ENCODE measurements at regions not wholly inside any gene's neighbourhood (a gene's known extent, or its start where the extent isn't known, plus 50 kb on each side); places are given as distances from the start of the nearest gene placed in this dataset.

DNA sequence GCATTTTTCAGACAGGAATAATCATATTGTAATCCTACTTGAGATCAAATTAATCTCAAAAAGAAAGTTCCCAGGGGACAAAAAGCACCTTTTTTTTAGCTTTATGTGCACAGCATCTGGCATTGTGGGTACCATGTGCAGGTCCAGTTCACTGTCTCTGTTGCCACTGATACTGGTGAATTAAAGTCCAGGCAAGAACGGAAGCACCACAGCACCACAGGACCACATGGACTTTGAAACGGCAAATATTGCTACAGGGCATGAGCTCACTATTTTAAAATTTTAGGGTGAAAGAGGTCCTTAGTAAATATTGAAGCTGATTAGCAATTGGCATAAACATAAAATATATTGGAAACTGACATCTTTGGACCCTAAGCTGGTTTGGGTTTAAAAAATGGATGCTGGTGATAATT, 709.0 kb downstream of the EPM2A start (continued):
- TF ChIP-seq DNMT3B (CRISPR knock-in tag; conservative IDR thresholded peaks at IDR 0.05) = 0 out of 2 replicates have a peak, but pooled peaks have one; percentile 35
- no peak for TF ChIP-seq ZNF33B (CRISPR knock-in tag; IDR thresholded peaks at IDR 0.05)
- TF ChIP-seq FOXA1 (IDR thresholded peaks at IDR 0.05) = peak; percentile 73
- TF ChIP-seq FOXA1 (CRISPR knock-in tag; IDR thresholded peaks at IDR 0.05) = peak; percentile 95
- TF ChIP-seq ZNF136 (CRISPR knock-in tag; IDR thresholded peaks at IDR 0.05; ENCODE audit: low read depth) = no peak
- TF ChIP-seq ZNF510 (CRISPR knock-in tag; IDR thresholded peaks at IDR 0.05; ENCODE audit: low read depth) = no peak
- TF ChIP-seq ZNF337 (CRISPR knock-in tag; IDR thresholded peaks at IDR 0.05; ENCODE audit: borderline replicate concordance, low read depth) = no peak
- TF ChIP-seq, protein P1, sequence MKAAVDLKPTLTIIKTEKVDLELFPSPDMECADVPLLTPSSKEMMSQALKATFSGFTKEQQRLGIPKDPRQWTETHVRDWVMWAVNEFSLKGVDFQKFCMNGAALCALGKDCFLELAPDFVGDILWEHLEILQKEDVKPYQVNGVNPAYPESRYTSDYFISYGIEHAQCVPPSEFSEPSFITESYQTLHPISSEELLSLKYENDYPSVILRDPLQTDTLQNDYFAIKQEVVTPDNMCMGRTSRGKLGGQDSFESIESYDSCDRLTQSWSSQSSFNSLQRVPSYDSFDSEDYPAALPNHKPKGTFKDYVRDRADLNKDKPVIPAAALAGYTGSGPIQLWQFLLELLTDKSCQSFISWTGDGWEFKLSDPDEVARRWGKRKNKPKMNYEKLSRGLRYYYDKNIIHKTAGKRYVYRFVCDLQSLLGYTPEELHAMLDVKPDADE (CRISPR knock-in tag; IDR thresholded peaks at IDR 0.05) = no peak
- peak; percentile 29; the same call in 1 of the 3 replicates for TF ChIP-seq MXI1 (IDR thresholded peaks at IDR 0.05; ENCODE audit: borderline replicate concordance, low read depth, low read length)
- no peak for TF ChIP-seq ZNF850 (CRISPR knock-in tag; conservative IDR thresholded peaks at IDR 0.05)
- TF ChIP-seq, protein P2, sequence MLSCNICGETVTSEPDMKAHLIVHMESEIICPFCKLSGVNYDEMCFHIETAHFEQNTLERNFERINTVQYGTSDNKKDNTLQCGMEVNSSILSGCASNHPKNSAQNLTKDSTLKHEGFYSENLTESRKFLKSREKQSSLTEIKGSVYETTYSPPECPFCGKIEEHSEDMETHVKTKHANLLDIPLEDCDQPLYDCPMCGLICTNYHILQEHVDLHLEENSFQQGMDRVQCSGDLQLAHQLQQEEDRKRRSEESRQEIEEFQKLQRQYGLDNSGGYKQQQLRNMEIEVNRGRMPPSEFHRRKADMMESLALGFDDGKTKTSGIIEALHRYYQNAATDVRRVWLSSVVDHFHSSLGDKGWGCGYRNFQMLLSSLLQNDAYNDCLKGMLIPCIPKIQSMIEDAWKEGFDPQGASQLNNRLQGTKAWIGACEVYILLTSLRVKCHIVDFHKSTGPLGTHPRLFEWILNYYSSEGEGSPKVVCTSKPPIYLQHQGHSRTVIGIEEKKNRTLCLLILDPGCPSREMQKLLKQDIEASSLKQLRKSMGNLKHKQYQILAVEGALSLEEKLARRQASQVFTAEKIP (CRISPR knock-in tag; IDR thresholded peaks at IDR 0.05; ENCODE audit: borderline replicate concordance) = no peak
- TF ChIP-seq TSC22D2 (CRISPR knock-in tag; IDR thresholded peaks at IDR 0.05; ENCODE audit: borderline replicate concordance) = 0 out of 2 replicates have a peak, but pooled peaks have one; percentile 66
- no peak for TF ChIP-seq ZNF180 (CRISPR knock-in tag; IDR thresholded peaks at IDR 0.05; ENCODE audit: borderline replicate concordance, low read depth)
- TF ChIP-seq, protein P3, sequence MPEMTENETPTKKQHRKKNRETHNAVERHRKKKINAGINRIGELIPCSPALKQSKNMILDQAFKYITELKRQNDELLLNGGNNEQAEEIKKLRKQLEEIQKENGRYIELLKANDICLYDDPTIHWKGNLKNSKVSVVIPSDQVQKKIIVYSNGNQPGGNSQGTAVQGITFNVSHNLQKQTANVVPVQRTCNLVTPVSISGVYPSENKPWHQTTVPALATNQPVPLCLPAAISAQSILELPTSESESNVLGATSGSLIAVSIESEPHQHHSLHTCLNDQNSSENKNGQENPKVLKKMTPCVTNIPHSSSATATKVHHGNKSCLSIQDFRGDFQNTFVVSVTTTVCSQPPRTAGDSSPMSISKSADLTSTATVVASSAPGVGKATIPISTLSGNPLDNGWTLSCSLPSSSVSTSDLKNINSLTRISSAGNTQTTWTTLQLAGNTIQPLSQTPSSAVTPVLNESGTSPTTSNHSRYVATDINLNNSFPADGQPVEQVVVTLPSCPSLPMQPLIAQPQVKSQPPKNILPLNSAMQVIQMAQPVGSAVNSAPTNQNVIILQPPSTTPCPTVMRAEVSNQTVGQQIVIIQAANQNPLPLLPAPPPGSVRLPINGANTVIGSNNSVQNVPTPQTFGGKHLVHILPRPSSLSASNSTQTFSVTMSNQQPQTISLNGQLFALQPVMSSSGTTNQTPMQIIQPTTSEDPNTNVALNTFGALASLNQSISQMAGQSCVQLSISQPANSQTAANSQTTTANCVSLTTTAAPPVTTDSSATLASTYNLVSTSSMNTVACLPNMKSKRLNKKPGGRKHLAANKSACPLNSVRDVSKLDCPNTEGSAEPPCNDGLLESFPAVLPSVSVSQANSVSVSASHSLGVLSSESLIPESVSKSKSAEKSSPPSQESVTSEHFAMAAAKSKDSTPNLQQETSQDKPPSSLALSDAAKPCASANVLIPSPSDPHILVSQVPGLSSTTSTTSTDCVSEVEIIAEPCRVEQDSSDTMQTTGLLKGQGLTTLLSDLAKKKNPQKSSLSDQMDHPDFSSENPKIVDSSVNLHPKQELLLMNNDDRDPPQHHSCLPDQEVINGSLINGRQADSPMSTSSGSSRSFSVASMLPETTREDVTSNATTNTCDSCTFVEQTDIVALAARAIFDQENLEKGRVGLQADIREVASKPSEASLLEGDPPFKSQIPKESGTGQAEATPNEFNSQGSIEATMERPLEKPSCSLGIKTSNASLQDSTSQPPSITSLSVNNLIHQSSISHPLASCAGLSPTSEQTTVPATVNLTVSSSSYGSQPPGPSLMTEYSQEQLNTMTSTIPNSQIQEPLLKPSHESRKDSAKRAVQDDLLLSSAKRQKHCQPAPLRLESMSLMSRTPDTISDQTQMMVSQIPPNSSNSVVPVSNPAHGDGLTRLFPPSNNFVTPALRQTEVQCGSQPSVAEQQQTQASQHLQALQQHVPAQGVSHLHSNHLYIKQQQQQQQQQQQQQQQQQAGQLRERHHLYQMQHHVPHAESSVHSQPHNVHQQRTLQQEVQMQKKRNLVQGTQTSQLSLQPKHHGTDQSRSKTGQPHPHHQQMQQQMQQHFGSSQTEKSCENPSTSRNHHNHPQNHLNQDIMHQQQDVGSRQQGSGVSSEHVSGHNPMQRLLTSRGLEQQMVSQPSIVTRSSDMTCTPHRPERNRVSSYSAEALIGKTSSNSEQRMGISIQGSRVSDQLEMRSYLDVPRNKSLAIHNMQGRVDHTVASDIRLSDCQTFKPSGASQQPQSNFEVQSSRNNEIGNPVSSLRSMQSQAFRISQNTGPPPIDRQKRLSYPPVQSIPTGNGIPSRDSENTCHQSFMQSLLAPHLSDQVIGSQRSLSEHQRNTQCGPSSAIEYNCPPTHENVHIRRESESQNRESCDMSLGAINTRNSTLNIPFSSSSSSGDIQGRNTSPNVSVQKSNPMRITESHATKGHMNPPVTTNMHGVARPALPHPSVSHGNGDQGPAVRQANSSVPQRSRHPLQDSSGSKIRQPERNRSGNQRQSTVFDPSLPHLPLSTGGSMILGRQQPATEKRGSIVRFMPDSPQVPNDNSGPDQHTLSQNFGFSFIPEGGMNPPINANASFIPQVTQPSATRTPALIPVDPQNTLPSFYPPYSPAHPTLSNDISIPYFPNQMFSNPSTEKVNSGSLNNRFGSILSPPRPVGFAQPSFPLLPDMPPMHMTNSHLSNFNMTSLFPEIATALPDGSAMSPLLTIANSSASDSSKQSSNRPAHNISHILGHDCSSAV (CRISPR knock-in tag; IDR thresholded peaks at IDR 0.05; ENCODE audit: borderline replicate concordance) = no peak
- peak; percentile 65; the same call in 1 of the 2 replicates for TF ChIP-seq ZNF281 (CRISPR knock-in tag; IDR thresholded peaks at IDR 0.05; ENCODE audit: borderline replicate concordance)
- peak; percentile 83 for TF ChIP-seq ZNF772 (CRISPR knock-in tag; IDR thresholded peaks at IDR 0.05)
- TF ChIP-seq SP140L (CRISPR knock-in tag; IDR thresholded peaks at IDR 0.05; ENCODE audit: borderline replicate concordance) = peak; percentile 83; the same call in 1 of the 2 replicates

Data from HepG2 (cell line).